RWPE2 (cell line): ENCODE measurements at regions not wholly inside any gene's neighbourhood (a gene's known extent, or its start where the extent isn't known, plus 50 kb on each side); places are given as distances from the start of the nearest gene placed in this dataset.
"Not testable (repeated sequence)": the region's sequence is repeated elsewhere in the genome, so short reads cannot be mapped to it uniquely, and the experiment has no call there.

Experiments
- ATAC-seq: fragments of 200-7000 bp; cut with Tn5 transposase; 3 replicates; pipeline ENCODE4 v1.9.1; 2021; ENCODE audit warnings: low read depth
- DNase-seq: peaks from one replicate; pipeline ENCODE4 v3.0.0-alpha.2; 2020; ENCODE audit warnings: low spot score
- H3K27ac ChIP-seq: fragments of 450-650 bp; 2 replicates; pipeline ENCODE4 v1.5.1; 2017; ENCODE audit warnings: mild to moderate bottlenecking; ENCODE audit not compliant: poor library complexity, severe bottlenecking
- H3K27me3 ChIP-seq: fragments of 250-450 bp; sonication (Bioruptor Pico); 2 replicates; pipeline ENCODE4 v1.5.1; 2021; ENCODE audit warnings: mild to moderate bottlenecking, moderate library complexity; ENCODE audit not compliant: insufficient read depth, poor library complexity, severe bottlenecking
- H3K36me3 ChIP-seq: fragments of 250-450 bp; sonication (Bioruptor Pico); 2 replicates; pipeline ENCODE4 v1.5.1; 2020; ENCODE audit warnings: low read depth, mild to moderate bottlenecking, moderate library complexity
- H3K4me1 ChIP-seq: fragments of 250-450 bp; sonication (Bioruptor Pico); 2 replicates; pipeline ENCODE4 v1.5.1; 2021; ENCODE audit warnings: mild to moderate bottlenecking, moderate library complexity; ENCODE audit not compliant: insufficient read depth, poor library complexity, severe bottlenecking
- H3K4me3 ChIP-seq: fragments of 250-450 bp; sonication (Bioruptor Pico); 2 replicates; pipeline ENCODE4 v1.5.1; 2021; ENCODE audit warnings: mild to moderate bottlenecking, moderate library complexity; ENCODE audit not compliant: severe bottlenecking
- H3K9me3 ChIP-seq: fragments of 250-450 bp; sonication (Bioruptor Pico); 2 replicates; pipeline ENCODE4 v1.5.1; 2021; ENCODE audit warnings: mild to moderate bottlenecking, moderate library complexity; ENCODE audit not compliant: severe bottlenecking
- TF ChIP-seq, protein P1 (sequence below): fragments of 450-650 bp; IDR thresholded peaks from one replicate; pipeline ENCODE4 v1.5.1; 2017; ENCODE audit warnings: mild to moderate bottlenecking, moderate library complexity; ENCODE audit not compliant: poor library complexity, severe bottlenecking

DNA sequence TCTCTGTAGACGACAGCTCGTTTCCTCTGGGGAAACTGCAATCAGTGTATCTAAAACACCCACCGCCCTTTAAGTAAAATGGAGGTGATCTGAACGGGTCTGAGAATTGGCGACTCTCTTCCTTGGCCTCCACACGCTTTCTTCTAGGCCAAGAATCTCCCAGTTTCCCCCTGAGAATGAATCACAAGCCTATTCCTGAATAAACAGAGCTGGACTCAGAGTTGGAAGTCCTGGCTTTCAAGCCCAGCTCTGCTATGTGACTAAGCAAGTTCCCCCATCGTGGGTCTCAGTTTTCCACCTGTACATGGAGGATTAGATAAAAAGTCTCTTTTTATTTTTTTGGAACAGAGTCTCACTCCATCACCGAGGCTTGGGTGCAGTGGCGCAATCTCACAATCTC is 200.4 kb downstream of the MN1 start:
- Histone ChIP-seq H3K36me3 (no peaks in the 10 kb centered on the region), H3K4me1 (no peaks in the 10 kb centered on the region), H3K4me3 (no peak overlapping the region), H3K27me3 (no peaks in the 10 kb centered on the region), H3K27ac (no peak overlapping the region), H3K9me3 (peaks cover 2% of the 10 kb centered on the region)
- ATAC-seq: no peak
- DNase-seq: no peak
- TF ChIP-seq, protein P1, sequence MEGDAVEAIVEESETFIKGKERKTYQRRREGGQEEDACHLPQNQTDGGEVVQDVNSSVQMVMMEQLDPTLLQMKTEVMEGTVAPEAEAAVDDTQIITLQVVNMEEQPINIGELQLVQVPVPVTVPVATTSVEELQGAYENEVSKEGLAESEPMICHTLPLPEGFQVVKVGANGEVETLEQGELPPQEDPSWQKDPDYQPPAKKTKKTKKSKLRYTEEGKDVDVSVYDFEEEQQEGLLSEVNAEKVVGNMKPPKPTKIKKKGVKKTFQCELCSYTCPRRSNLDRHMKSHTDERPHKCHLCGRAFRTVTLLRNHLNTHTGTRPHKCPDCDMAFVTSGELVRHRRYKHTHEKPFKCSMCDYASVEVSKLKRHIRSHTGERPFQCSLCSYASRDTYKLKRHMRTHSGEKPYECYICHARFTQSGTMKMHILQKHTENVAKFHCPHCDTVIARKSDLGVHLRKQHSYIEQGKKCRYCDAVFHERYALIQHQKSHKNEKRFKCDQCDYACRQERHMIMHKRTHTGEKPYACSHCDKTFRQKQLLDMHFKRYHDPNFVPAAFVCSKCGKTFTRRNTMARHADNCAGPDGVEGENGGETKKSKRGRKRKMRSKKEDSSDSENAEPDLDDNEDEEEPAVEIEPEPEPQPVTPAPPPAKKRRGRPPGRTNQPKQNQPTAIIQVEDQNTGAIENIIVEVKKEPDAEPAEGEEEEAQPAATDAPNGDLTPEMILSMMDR: no peak

DNA sequence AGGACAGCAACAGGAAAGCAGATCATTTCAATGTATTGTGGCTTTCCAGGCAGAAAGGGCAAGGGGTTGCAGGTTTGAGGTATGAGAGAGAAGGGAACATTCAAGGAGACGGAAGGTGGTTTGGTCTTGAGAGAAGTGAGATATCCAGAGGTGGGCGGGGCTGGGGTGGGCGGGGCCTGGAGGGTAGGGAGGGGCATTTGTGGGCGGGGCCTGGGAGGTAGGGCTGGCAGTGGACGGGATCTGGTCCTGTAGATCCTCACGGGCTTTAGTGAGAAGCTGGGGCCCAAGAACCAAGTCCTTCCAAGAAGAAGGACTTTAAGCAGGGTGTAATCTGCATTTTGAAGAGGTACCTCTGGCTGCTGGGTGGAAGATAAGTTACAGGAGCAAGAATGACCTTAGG is 199.2 kb downstream of the MN1 start:
- ATAC-seq: no peak
- no peaks in the 10 kb centered on the region for H3K27me3 ChIP-seq

DNA sequence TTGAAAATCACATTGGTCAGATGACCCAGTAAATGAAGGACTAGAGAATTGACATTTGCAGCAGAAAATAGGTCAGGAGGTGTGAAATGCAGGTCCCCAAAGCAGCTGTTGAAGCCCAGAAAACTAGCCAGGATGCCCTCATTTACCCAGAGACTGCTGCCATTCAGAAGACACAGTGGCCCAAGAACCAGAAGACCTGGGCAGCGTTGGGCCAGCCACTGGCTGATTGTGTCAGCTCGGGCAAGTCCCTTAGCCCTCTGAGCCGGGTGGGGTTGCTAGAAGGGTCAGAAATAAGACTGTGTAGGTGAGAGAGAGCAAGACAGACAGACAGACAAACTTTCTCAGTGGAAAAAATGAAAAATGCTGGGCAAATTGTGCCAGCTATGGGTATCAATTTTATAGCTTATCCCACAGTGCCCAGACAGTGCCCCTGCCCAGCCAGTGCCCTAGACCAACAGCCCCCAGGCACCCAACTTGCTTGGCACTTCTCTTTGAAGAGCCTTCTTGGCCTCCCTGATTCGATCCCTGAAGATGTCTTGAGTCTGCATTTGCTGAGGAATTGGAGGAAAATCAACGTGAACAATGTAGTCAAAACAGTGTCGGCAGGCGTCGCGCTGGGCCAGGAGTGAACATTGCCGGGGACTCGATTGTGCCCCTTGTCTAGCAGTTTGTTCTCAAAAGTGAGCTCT is 198.3 kb downstream of the MN1 start:
- H3K9me3 ChIP-seq: peaks cover 2% of the 10 kb centered on the region
- no peak overlapping the region for H3K27ac ChIP-seq
- no peaks in the 10 kb centered on the region for H3K27me3 ChIP-seq
- no peaks in the 10 kb centered on the region for H3K4me1 ChIP-seq
- H3K4me3 ChIP-seq: no peak overlapping the region
- TF ChIP-seq, protein P1: no peak
- no peaks in the 10 kb centered on the region for H3K36me3 ChIP-seq
- DNase-seq (no peak), ATAC-seq (no peak)

More for the DNA sequence above, 199.2 kb downstream of the MN1 start:
- Histone ChIP-seq H3K9me3 (peaks cover 2% of the 10 kb centered on the region), H3K4me3 (no peak overlapping the region), H3K27ac (no peak overlapping the region), H3K36me3 (no peaks in the 10 kb centered on the region), H3K4me1 (no peaks in the 10 kb centered on the region)
- no peak for DNase-seq
- TF ChIP-seq, protein P1: no peak

DNA sequence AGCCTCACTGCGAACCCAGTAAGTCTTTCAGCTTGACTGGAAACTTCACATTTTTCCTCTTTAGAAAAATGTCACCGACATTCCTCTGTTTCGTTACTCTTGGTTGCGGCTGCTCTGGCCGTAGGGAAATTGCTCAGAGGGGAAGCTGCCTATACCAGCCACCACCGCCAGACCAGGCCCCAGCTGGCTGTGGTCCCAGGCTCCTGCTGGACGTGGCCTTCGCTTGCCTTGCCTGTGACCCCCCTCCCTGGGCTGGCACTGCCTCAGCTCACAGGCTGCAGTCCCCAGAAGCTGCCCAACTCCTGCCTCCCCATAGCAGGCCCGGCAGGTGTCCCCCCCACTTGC is 197.8 kb downstream of the MN1 start:
- Histone ChIP-seq H3K9me3 (no peaks in the 10 kb centered on the region), H3K4me1 (no peaks in the 10 kb centered on the region), H3K4me3 (no peak overlapping the region), H3K36me3 (no peaks in the 10 kb centered on the region), H3K27me3 (no peaks in the 10 kb centered on the region), H3K27ac (no peak overlapping the region)
- DNase-seq (no peak), ATAC-seq (no peak)
- TF ChIP-seq, protein P1: no peak

DNA sequence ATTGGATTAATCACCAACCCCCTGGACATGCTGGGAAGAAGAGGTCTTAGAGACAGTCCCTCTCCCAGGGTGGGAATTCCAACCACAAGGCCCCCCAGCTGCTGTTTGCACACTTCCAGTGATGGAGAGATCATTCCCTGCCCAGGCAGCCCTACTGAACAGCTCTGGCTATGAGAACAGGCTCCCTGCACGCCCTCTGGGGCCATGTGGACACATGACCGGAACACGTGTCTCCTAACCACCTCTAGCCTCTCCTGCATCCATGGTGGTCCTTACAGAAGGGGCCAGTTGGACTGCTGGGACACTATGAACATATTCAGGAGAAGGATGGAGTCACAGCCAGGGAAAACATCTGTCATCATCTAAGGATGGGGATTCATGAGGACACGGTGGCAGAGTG is 196.2 kb downstream of the MN1 start:
- no peaks in the 10 kb centered on the region for H3K36me3 ChIP-seq
- no peak overlapping the region for H3K4me3 ChIP-seq
- H3K4me1 ChIP-seq: no peaks in the 10 kb centered on the region
- TF ChIP-seq, protein P1: no peak
- ATAC-seq (no peak), DNase-seq (no peak)
- no peak overlapping the region for H3K27ac ChIP-seq
- H3K27me3 ChIP-seq: no peaks in the 10 kb centered on the region
- no peaks in the 10 kb centered on the region for H3K9me3 ChIP-seq

DNA sequence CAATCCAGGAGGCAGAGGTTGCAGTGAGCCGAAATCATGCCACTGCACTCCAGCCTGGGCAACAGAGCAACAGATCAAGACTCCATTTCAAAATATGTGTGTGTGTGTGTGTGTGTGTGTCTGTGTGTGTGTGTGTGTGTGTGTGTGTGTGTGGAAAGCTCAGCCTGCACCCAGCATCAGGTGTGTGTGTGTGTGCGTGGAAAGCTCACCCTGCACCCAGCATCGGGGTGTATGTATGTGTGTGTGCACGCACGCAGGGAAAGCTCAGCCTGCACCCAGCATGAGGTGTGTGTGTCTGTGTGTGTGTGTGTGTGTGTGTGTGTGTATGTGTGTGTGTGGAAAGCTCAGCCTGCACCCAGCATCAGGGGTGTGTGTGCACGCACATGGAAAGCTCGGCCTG is 193.8 kb downstream of the MN1 start:
- H3K9me3 ChIP-seq, H3K4me3 ChIP-seq, H3K27me3 ChIP-seq, H3K27ac ChIP-seq, ATAC-seq, H3K4me1 ChIP-seq, DNase-seq, H3K36me3 ChIP-seq: not testable (repeated sequence)
